SU-DHL-6 (cell line): ENCODE measurements at regions not wholly inside any gene's neighbourhood (a gene's known extent, or its start where the extent isn't known, plus 50 kb on each side); places are given as distances from the start of the nearest gene placed in this dataset.

Source experiments
- EZH2phosphoT487 ChIP-seq: fragments of 200-600 bp; sonication (generic), shearing (Covaris generic); conservative IDR thresholded peaks from 2 replicates; pipeline ENCODE4 v1.6.1; 2018; ENCODE audit warnings: mild to moderate bottlenecking, antibody characterized with exemption, low read length, moderate library complexity, mixed read lengths
- TF ChIP-seq, protein P1 (sequence below): fragments of 200-600 bp; sonication (generic); IDR thresholded peaks from one replicate; pipeline ENCODE4 v1.5.1; 2017; ENCODE audit warnings: antibody characterized with exemption, mild to moderate bottlenecking, low read length, moderate library complexity; ENCODE audit not compliant: insufficient read depth, poor library complexity, severe bottlenecking

DNA sequence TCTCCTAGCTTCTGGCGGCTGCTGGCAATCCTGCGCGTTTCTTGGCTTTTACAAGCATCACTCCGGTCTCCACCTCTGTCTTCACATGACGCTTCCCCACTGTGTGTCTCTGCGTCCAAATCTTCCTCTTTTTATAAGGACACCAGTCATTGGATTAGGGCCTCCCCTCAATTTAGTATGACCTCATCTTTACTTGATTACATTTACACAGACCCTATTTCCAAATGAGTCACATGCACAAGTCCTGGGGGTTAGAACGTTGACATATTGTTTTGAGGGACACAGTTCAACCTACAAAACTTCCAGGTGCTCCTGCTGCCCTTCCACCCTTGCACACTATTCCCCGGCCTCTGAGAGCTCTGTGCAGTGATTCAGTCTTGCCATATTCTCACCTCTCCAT, 215.3 kb downstream of the OPA1 start:
- TF ChIP-seq, protein P1, sequence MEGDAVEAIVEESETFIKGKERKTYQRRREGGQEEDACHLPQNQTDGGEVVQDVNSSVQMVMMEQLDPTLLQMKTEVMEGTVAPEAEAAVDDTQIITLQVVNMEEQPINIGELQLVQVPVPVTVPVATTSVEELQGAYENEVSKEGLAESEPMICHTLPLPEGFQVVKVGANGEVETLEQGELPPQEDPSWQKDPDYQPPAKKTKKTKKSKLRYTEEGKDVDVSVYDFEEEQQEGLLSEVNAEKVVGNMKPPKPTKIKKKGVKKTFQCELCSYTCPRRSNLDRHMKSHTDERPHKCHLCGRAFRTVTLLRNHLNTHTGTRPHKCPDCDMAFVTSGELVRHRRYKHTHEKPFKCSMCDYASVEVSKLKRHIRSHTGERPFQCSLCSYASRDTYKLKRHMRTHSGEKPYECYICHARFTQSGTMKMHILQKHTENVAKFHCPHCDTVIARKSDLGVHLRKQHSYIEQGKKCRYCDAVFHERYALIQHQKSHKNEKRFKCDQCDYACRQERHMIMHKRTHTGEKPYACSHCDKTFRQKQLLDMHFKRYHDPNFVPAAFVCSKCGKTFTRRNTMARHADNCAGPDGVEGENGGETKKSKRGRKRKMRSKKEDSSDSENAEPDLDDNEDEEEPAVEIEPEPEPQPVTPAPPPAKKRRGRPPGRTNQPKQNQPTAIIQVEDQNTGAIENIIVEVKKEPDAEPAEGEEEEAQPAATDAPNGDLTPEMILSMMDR: no peak
- TF ChIP-seq EZH2phosphoT487: no peak
